EL (cell line): ENCODE measurements at regions not wholly inside any gene's neighbourhood (a gene's known extent, or its start where the extent isn't known, plus 50 kb on each side); places are given as distances from the start of the nearest gene placed in this dataset.
"Not testable (repeated sequence)": the region's sequence is repeated elsewhere in the genome, so short reads cannot be mapped to it uniquely, and the experiment has no call there.

Experiments
- DNase-seq: peaks from one replicate; pipeline ENCODE4 v3.0.0-alpha.2; 2016

DNA sequence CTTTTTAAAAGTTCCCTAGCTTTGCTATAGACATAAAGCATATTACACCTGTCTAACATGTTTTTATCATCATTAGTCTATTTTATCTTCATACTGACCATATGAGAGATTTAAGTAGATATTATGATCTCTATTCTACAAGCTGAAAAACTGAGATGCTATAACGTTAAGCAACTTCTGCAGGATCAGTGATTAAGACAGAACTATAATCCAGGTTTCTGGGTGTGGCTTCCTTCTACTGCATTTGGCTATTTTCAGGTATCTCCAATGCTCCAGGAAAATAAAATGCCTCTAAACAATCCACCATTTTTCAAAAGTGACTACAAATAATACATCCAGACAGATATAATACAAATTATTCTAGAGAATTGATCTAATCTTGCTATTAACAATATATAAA is 53.4 kb downstream of the RGS2 start:
- DNase-seq, result no peak

DNA sequence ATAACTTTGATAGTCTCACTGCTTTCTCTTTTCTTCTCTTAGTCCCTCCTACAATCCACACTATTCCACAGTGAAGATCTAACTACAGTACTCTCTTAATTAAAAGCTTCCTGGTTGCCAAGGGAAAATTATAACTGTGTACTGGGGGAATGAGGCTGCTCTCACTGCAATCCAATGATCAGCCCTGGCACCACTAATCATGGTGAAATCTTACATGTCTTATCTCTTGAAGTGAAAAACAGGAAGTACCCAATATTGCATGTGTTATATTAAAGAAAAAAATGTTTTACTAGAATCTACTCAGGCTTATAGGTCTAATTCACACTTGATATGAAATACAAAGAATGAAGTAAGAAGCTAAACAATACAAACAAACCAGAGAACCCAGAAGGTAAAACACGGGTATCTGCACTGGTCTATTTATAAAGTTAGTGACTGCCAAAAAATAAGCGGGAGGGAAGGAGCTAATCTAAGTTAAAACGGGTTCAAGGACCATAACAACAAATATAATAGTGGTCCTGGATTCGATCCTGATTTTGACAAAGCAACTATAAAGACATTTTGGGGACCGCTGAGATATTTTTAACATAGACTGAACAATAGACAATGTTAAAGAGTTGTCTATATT is 57.5 kb downstream of the RGS2 start:
- DNase-seq, result no peak

DNA sequence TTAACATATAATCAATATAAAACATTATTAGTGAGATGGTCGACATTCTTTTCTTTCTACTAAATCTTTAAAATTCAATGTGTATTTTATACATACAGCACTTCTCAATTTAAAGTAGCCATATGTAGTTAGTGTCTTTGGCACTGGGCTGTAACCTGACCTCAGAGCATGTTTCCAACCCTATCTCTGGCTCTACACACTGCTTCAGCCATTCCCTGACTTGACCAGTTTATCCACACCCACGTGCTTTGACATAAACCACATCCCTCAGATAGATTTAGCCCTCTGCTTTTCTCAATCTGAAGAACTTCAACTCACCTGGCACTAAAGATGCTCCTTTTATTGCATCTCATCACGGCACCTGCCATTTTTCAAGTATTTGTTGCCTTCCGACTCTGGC is 58.3 kb downstream of the RGS2 start:
- DNase-seq, result no peak

DNA sequence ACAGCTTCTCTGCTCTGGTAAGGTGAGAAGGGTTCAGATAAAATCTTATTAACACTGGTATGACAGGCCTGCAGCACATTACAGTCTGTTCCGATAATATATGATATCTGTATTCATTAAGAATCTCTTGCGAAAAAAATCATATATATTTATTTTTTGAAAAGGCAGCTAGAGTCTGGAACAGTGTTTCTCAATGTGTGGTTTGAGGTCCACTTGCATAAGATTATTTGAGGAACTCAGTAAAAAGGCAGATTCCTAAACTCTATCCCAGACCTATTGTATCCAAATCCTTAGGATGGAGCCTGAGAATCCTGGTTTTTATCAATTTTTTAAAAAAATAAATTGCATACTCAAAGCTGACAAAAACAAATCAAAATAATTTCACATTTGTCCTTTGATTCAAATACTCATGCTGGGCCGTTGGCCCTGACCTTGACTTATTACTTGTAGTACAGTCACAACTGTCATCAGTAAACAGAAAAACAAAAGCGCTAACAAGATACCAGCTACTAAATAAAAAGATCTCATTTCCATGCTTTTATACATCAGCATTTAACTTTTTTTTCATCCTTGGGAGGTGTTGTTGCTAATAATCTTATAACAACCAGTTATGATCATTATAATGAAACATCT is 60.6 kb downstream of the RGS2 start:
- DNase-seq, result no peak

DNA sequence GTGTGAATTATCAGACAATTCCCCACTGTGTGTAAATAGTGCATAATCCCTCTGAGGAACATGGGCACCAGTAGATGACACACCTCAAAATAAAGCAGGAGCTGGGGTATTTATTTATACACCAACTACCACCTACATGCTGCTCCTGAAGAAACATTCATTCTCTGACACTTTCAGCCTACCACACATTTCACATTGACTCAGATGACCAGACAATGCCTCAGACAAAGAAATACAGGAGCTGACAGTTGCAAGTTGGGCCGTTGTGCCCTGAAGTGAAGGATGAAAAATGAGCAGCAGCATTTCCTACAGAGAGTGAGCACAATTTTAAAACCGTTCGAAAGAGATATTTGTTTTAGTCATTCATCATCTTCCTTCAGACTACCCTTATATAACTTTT is 63.2 kb downstream of the RGS2 start:
- no peak for DNase-seq

DNA sequence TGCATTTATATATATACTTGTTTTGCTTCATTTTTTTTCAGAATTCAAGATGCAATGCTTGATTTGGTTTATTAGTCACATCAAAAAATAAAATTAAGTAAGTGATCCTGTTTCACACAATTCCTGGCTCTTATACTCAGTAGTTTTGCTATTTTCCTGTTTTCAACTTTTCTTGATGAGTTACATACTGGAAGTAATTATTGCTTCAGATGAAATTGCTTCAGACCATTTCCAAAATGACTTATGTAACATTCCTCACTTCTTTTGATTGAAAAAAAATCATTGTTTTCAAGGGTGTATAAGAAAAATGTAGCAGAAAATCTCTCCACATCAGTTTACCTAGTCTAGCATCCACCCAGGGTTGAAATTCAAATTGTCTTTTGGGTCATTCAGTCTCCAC is 65.0 kb downstream of the RGS2 start:
- DNase-seq, result no peak

DNA sequence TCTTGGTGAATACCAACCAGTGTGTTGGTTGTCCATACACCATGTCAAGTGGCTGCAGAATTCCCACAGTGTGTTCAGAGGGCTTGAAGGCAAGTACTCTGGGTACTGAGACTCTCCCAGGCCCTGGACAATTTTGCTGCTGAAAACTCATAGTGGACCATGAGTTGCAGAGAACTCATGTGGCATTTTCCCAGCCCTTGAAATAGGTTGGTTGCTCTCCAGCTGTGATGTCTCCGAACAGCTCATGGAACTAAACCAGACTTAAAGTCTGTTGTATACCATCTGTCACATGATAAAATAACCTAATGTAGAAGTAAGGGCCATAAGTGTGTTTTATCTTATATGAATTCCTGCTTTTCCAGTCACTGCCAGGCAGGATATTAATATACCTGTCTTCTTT is 67.8 kb downstream of the RGS2 start:
- DNase-seq, result no peak

DNA sequence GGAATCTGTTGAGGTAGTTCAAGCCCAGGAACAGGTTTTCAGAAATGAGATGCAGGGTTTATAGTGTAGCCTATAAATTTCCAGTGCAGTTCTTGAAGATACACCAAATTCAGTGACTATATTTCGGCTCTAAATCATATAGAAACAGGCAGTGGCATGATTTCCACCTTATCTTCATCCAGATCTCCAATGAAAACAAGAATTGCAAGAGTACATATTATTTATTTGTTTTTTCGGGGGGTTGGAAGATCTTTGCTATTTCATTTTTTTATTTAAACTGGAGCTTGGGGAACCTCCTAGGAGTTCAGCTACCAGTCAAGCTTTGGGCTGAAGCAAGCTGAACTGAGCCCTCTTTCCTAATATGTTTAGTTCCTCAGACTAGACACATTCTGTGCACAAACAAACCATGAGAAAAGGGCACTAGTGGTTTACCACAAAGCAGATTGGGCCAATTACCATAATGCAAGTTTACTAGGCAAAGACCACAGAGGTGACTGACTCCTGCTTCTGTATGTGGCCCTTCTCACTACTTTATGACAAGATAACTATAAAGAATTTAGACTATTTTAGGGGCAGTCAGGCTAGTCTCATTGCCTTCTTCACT is 68.5 kb downstream of the RGS2 start:
- DNase-seq, result peak; percentile 23

DNA sequence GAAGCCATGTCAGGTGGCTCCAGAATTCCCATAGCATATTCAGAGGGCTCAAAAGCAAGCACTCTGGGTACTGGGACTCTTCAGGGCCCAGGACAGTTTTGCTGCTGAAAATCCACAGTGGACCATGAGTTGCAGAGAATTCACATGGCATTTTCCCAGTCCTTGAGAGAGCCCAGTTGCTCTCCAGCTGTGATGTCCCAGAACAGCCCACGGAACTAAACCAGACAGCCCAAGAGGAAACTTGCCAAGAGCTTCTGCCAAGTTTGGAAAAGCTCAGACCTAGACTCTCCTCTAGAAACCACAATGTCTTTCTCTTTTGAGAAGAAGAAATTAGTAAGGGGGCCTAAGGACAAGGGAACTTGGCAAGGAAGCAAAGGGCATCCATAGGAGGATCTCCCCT is 69.4 kb downstream of the RGS2 start:
- DNase-seq, result no peak

DNA sequence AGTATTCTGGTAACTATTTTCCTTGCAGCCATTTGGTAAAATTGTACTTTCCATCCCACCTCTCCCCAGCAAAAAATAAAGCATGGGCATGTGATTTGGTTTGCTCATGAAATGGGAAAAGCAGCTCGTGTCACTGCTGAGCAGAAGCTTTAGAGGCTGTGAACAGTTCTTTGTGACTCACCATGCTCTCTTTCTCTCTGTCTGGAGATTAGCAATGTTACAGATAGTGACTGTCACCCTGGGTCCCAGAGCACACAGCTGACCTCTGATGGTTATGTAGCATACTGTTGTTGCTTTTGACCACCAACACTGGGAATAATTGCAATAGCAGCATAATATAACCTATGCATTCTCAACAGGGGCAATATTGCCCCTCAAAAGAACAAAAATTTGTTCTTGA is 70.6 kb downstream of the RGS2 start:
- DNase-seq, result no peak

DNA sequence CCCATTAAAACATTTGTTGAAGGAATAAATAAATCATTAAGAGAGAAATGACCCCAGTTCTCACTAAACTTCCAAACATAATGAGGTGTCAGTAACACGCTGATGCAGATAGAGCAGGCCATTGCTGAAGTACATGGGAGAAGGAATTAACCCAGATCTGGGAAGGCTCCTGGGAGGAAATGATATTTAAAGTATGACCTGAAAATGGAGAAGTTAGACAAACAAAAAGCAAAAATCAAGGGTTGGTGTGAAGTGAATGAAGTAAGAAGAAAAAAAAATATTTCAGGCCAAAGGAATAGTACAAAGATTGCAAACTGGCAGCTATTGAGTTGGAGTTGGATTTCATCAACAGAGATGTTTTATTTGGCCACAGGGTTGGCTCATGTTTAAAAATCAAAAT is 71.4 kb downstream of the RGS2 start:
- no peak for DNase-seq

DNA sequence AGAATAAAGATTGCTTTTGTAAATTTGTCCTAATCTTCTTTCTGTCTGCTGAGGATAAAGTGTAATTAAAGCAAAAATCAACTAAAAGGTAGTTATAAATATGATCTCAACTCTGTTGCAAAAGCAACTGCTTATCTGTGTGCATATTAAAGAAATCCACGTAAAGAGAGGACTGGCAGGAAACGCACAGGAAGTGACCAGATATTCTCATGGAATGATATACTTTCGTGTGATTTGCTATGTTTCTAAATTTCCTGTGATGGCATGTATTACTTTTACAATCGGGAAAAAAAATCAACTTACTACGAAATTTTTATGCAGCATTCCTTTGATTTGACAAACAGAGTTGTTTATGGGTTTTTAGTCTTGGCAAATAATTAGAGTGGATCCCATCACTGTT is 75.4 kb downstream of the RGS2 start:
- DNase-seq, result no peak

DNA sequence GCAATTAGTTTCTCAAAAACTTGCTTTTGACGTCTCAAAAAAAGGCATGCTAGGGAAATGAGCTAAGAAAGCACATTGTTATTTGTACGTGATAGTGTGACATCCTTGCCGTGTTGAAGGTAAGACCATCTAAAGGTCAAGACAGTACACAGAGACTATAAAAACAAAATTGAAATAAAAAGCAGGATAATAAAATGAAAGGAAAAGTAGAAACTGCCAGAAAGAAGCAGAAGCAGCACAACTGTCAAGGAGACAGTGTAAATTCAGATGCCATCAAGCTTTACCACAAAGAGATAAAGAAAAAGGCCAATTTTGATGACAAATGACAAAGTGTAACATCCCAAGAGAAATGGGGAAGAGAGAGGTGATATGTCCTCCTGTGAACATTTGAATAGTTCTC is 76.5 kb downstream of the RGS2 start:
- not testable (repeated sequence) for DNase-seq

DNA sequence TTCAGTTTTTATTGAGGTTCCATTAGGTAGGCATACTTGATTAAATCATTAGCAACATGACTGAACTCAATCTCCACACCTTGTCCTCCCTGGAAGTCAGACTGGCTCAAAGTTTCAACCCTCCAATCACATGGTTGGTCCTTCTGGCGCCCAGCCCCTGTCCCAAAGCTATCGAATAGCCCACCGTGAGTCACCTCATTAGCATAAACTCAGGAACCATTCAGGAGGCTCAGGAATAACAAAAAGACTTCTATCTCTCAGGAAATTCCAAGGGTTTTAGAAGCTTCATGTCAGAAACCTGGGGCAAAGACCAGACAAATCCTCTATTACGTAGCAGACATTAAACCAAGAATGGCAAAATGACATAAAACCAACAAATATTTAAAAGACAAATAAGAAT is 78.6 kb downstream of the RGS2 start:
- no peak for DNase-seq

DNA sequence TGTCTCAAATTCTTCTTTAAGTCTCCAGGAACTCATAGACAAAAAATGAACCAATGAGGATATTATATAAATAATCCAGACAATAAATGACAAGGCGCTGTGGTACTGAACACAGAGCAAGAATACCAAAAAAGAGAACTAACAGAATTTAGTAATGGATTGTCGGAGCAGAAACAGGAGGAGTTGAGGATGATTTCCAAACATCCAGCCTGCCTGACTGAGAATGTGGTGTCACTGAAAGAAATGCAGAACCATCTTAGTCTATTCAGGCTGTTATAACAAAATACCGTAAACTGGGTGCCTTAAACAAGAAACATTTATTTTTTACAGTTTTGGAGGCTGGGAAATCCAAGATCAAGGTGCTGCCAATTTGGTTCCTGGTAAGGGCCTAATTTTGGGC is 79.7 kb downstream of the RGS2 start:
- no peak for DNase-seq

DNA sequence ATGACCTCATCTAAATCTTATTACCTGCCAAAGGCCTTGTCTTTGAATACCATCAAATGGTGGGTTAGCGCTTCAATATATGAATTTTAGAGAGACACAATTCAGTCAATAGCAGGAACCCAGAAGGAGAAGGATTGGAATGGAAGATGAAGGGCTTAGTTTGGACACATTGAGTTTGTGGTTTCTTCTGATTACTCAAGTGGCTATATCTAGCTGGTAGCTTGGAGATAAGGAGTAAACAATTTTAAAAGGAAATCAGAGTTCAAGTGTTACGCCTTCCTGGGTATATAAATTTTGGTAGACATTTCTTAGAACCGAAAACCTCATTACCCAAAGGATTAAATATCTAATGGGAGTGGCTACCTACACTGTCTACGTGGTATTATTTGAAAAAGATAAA is 80.2 kb downstream of the RGS2 start:
- no peak for DNase-seq

DNA sequence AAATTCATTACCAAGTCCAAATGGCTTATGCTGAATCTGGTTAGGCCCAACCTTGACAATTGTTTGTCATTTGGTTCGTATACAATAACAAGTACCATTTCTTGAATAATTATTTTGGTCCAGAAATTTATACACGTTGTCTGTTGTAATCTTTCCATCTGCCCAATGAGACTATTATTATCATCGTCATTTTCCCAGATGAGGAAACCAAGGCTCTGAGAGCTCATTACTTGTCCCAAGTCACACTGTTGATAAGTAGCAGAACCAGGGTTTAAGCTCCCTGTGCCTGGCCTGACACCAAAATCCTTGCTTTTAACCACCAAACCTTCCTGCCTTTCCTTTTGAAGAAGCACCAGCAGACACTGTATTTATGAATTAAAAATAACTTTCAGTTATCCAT is 81.3 kb downstream of the RGS2 start:
- DNase-seq, result no peak

DNA sequence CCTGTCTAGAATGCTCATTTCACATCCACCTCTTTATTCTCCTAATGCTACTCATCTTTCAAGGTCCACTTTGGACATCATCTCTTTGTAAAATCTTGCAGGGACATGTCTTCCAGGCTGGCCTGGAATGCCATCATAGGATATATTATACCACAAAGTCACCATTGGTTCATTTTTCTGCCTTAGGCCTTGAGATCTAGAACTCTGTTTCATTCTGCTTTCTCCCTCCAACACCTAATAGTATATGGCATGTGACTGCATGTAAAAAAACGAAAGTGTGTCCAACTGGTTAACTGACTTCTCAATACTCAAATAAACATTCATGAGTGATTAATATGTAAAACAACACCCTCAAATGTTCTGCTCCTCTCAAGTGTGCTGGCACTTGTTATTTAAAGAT is 84.1 kb downstream of the RGS2 start:
- no peak for DNase-seq

DNA sequence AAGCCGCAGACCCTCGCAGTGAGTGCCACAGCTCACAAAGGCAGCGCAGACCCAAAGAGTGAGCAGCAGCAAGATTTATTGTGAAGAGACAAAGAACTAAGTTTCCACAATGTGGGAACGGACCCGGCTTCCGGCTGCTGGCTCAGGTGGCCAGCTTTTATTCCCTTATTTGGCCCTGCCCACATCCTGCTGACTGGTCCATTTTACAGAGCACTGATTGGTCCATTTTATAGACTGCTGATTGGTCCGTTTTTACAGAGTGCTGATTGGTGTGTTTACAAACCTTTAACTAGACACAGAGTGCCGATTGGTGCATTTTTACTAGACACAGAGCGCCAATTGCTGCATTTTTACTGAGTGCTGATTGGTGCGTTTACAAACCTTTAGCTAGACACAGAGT is 86.6 kb downstream of the RGS2 start:
- not testable (repeated sequence) for DNase-seq

DNA sequence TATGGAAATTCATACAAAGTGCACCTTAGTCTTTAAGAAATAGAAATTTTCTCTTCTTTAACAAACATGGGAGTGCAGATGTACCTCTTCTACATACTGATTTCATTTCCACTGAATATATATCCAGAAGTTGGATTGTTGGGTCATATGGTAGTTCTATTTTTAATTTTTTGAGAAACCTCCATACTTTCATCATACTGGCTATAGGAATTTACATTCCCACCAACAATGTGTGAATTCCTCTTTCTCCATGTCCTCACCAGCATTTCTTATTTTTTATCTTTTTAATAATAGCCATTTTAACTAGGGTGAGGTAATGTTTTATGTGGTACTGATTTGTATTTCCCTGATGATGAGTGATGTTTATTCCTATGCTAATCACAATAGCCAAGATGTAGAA is 87.5 kb downstream of the RGS2 start:
- DNase-seq, result no peak

DNA sequence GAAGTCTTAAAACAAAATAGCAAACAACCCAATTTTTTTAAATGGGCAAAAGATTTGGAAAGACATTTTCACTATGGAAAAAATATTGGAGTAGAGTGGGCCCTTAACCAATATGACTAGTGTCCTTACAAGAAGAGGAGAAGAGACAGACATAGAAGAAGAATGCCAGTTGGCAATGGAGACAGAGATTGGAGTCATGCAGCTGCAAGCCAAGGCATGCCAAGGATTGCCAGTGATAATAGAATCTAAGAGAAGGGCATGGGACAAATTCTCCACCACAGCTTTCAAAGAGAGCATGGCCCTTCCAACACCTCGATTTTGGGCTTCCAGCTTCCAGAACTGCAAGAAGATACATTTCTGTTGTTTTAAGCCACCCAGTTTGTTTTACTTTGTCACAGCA is 92.7 kb downstream of the RGS2 start:
- no peak for DNase-seq

DNA sequence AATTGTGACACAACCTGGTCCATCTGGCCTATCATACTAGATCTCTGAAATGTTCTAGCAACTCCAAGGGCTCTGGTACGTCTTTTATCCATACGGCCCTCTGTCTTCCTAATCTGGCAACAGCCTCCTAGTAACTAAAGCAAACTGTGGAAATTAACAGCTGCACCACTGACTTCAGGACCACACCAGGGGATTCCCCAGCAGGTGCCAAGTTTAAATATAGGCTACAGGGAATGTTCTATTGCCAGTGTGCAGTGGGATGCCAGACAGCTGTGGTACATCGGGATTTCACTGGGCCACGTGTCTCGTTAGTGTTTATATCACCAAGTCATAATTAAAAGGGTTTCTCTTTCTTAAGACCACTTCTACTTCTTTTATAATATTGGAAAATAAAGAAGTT is 94.3 kb downstream of the RGS2 start:
- no peak for DNase-seq

DNA sequence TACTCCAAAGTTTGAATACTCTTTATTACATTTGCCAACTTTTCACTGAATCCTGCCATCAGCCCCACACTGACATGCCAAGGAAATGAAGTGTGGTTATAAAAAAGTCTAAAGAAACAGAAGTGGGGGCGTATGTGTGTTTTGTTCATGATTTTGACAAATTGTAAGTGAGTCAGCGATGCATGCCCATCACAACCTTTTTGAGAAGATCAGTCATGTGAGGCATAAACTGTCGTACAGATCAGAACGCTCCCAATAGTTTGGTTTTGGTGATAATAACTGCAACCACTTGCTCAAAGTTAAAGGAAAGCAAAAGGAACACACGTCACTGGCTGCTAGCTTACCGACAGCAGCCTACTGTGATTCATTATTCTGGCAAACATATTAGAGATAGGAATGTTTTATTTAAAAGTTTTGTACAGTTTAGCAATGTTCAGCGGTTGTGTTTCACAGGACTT is 95.6 kb downstream of the RGS2 start:
- peak; percentile 73 for DNase-seq

DNA sequence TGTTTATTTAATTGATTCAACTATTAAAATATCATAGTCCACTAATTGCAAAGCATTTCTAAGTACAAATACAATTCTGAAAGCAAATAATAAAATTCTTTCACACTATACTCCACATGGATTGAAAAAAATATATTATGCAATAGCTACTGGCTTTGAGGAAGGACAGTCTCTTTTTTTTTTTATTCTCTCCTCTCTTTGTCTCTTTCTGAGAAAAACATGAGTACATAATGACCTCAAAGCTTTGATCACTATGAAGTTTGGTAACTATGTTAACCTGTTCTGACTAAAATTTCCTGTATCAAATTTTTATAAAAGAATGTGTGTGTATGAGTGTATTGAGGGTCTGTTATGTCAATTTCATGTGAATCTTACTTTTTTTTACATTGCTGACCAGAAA is 96.2 kb downstream of the RGS2 start:
- DNase-seq, result no peak

DNA sequence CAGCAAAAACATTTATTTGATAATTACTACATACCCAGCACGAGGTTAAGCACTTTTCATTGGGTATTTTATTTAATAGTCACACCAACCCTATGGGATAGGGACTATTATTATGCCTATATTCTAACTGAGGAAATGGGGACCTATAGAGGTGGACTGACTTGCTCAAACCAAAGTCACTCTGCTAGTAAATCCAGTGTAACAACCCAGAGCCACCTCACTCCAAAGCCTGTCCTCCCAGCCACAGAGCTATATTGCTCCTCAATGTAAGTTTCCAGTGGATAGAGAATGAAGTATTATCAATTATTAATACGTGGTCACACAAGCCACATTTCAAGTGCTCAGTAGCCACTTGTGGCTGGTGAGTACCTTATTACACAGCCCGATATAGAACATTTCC is 97.5 kb downstream of the RGS2 start:
- no peak for DNase-seq
